Skeletal muscle cell (primary cell): ENCODE measurements at regions not wholly inside any gene's neighbourhood (a gene's known extent, or its start where the extent isn't known, plus 50 kb on each side); places are given as distances from the start of the nearest gene placed in this dataset.

Source experiments
- DNase-seq: peaks from one replicate; pipeline ENCODE4 v3.0.0-alpha.2; 2010; ENCODE audit warnings: low read depth
- H3K4me3 ChIP-seq: 2 replicates; pipeline ENCODE4 v1.5.1; 2011; ENCODE audit warnings: low read depth, mild to moderate bottlenecking, control low read depth, low read length, moderate library complexity

DNA sequence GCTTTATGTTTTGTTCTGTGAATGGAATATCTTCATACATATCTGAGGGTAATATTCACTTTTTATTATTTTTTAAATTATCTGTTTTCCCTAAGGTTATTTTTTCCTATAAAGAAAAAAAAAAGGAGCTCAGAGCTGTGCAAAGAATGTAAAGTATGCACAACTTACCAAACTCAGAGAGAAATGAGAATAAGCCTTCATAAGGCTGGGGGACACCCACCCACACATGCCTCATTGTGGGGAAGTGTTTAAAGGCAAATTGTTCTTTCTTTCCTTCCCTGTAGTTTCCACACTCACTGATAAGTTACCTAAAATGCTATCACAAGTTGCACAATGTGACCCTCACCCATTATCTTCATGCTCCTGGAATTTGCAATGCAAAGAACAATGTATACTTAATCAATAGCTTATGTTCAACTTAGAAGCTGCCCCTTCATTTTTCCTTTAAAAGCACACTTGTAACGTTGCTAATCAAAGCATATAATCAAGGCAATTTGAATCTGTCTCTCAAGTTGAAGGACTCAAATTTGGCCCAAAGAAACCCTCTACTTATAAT is 108.1 kb downstream of the GNAT3 start:
- H3K4me3 ChIP-seq, result no peak overlapping the region
- peak; percentile 7 for DNase-seq

DNA sequence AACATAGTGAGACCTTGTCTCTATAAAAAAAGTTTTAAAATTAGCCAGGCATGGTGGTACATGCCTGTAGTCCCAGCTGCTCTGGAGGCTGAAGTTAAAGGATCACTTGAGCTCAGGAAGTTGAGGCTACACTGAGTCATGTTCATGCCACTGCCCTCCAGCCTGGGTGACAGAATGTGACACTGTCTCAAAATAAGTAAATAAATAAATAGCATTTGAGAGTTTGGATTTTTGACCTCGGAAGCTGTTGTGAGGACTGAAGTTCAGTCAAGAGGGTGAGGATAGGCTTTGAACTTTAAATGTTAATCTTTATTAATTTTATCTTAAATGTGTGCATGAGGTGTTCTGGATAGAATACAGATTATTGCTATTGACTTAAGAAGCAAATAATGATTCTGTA is 110.2 kb downstream of the GNAT3 start:
- H3K4me3 ChIP-seq, result no peak overlapping the region
- DNase-seq, result no peak

DNA sequence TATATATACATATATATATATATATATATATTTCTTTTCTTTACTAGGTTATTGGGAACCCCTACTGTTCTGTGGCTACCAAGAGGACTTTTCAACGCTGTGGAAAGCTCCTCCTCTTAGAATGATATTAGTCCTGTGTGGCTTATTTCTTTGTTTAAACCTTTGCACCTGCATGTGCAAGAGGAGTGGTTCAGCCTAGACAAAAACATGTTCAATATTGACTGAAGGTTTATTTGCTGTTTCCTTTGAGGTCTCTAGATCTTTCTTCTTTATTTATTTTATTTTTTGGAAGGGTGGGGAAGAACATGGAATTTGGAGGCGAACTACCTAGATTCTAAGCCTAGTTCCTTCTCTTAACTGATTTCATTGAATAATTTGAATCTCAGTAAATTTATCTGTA is 118.1 kb downstream of the GNAT3 start:
- DNase-seq, result no peak
- H3K4me3 ChIP-seq, result no peak overlapping the region

DNA sequence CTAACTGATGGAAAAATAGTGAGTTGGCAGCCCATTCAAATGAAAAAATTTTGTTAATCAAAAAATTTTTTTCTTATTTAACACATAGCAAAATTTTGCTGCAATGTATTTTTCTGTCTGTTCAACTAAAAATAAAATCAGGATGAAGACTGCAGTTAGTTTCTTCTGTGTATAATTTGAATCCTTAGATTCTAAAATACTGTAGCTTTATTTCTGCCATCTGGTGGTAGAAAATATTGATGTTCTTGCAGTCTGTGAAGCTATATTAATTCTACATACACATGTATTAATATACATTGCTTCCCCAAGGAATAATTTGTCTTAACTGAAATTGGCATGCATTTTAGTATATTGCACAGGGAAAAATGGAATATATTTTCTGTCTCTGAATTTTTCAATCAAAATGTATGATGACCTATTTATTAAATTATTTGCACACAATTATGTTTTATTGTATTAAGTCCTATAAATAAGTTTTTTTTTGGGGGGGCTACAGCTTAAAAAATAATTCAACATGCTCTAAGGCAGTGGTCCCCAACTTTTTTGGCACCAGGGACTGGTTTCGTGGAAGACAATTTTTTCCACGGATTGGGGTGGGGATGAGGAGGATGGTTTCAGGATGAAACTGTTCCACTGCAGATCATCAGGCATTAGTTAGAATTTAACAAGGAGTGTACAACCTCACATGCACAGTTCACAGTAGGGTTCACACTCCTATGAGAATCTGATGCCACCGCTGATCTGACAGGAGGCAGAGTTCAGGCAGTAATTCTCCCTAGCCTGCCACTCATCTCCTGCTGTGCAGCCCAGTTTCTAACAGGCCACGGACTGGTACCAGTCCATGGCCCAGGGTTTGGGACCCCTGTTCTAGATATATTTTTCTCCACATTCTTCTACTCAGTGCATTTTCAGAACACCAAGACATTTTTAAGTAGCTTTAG is 119.4 kb downstream of the GNAT3 start:
- DNase-seq, result no peak

DNA sequence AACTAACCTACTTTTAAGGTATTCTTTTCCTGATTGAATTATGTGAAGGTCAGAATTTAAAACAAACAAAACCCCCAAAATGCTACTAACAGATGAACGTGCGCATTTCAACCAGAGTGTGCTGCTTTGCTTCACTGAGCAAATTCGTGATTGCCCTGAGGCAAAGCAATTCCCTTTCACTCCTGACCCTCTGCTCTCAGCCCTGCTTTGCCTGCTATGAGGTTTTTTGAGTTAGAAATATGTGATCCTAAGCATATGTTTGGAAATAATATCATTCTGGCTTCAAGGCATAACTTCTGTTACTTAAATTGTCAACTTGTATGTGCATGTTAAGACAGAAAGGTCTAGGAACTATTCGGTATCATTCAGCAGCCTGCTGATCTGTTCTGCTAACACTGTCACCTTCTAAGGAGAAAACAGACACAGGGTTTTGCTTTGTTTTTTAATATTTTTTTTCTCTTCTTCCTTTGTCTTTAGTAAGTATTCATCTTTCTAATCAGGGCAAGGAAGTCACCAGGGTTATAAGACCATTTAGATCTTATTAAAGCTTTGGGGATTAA is 124.2 kb downstream of the GNAT3 start:
- no peak for DNase-seq
- no peak overlapping the region for H3K4me3 ChIP-seq

More for the DNA sequence above, 119.4 kb downstream of the GNAT3 start:
- no peak overlapping the region for H3K4me3 ChIP-seq

DNA sequence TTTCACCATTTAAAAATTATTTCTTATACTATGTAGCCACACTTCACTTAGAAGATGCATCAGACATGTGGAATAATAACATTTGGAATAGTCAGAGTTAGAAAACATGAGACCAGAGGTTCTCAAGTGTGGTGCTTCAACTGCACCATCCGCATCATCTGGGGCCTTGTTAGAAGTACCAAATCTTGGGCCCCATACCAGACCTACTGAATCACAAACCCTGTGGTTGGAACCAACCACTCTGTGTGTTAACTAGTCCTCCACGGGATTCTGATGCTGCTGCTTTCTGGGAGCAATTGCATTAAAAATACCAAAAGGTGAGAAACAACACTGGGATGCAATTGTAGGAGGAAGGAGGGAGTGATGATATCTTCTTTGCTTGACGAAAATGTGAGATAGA is 125.2 kb downstream of the GNAT3 start:
- no peak overlapping the region for H3K4me3 ChIP-seq
- peak; percentile 45 for DNase-seq

DNA sequence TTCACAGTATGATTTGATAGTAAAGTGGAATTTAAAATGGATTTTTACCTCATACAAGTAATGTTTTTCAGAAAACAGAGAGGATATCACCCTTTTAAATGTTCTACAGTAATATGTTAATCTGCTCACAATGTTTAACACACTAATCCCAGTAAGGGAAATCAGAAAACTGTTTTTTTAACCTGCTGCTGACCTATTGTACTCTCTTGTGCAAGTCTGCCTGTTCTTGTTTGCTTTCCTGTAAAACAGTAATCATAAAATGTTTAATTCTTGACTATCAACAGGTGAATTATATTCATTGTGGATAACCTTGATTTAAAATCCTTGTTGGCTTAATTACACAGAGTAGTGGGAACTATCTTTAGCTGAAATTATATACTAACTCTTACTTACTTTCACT is 126.4 kb downstream of the GNAT3 start:
- no peak overlapping the region for H3K4me3 ChIP-seq
- DNase-seq, result peak; percentile 43

DNA sequence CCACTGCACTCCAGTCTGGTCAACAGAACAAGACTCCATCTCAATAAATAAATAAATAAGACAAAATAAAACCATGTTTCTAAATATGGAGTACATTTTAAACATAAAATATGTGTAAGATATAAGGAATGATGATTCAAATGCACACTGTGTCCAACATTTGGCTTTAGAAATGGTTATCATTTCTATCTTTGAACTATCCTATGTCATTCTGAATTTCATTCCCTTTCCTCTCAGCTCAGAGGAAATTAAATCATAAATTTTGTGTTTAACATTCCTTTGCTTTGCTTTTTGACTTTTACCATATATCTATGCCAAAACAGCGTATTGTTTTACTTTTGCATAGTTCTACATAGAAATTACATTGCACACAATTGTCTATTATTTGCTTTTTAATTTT is 130.9 kb downstream of the GNAT3 start:
- no peak for DNase-seq
- no peak overlapping the region for H3K4me3 ChIP-seq

DNA sequence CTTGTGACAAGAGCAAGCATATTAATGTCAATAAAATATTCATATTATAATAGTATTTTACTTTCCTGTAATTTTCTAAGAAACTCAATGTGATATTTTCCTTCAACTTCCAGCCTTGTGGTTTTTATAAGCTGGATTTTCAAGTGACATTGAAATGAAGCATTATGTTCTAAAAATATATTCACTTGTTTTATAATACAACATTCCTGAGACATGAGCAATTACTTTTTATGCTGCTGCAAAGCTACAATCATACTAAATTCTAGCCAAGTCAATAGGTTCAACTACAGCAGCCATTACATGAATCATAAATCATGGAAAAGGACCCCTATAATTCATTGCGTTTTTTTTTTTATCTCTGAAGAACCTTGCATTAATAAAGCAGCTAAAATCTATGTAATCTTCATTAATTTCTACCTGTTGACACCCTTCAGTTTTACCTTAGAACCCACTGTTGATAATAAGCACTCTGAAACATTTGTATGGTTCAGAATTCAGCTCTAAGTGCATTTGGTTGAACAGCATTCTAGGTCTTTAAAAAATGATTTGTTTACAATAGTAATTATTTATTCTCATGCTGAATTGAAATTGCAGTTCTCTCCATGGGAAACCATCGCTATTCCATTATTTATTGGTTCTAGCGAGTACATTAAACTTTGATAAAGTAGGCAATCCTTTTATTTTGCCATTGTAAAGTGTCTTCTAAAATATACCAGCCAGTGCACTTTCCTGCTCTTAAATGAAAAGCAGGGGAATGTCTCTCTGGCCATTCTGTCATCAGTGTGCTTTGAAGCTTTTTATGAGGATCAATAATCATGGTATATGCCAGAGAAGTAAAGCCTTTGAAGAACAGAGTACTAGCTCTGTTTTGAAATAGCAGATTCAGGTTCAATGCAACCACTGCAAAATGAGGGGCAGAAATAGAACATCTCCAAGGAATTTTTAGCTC is 132.6 kb downstream of the GNAT3 start:
- H3K4me3 ChIP-seq, result no peak overlapping the region
- DNase-seq, result peak; percentile 33

DNA sequence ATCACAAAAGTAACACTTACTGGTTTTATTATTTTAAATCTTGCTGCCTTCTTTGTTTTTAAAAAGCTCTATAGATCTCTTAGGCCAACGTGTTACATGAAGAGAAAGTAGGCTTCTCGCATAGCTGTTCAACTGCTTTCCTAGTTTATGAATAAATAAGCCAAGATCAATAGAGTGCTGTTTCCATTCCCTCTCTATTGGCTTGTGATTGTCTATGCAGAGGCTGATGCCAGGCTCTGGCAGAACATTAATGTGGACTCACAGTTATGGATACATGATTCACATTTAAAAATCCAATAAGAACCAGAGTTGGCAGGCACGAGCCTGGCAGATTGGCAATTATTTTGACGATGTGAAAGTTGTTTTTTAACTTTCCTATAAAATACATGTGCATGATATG is 137.5 kb downstream of the GNAT3 start:
- H3K4me3 ChIP-seq, result no peak overlapping the region
- no peak for DNase-seq

DNA sequence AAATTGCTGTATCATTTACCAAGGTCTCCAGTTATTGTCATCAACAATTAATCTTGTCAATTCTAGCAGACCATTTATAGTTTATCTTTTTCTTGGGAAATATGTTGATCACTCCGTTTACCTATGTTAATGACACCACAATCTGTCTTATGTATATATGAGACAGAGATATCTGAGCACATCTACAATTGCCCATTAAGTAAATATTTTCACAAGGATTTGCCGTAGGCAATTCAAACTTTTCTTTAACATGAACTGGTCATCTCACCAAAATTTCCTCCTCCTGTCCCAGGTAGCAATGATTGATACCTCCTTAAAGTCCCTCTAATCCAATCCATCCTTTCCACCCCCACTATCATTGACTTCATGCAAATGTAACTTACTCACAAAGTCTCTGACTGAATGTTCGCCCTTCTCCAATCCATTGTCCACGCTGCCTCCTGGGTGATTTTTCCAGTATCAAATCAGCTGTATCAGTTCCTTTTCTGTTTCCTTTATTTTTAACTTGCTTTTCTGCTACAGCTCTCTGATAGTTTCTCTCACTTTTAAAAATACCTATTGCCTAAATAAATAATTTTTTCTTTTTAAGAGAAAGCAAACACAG is 138.3 kb downstream of the GNAT3 start:
- no peak overlapping the region for H3K4me3 ChIP-seq
- DNase-seq, result no peak

DNA sequence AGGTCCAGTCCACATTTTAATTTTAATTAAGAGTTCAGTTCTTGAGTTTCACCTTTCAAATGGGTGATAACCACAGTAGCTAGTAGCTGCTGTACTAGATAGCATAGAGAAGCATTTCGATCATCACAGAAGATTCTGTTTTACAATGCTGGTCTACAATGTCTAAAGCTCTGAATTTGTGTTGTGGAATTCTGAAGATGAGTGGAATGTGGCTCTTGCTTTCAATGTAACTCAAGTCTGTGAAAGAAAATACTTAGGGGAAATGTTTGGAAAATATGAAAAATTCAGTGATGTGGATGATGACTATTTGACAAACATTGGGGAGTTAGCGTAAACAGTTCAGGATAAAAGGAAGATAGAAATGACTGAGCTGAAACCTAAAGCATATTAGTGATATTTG is 139.4 kb downstream of the GNAT3 start:
- no peak overlapping the region for H3K4me3 ChIP-seq
- DNase-seq, result no peak

DNA sequence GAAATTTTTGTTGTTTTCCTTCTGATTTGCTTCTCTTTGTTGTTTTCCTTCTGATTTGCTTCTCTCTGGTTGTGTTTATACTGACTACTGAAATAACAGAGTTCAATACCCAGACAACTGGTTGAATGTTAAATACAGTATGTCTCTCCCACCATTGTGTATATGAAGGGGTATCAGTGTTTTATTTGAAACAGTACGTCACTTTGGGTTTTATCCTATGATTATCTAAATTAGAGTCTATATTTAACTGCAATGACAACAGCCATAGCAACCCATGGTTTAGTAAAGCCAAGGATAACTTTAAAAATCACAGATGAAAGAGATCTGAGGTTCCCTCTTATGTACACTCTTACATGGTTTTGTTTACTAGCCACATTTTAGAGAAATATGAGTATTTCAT is 141.3 kb downstream of the GNAT3 start:
- H3K4me3 ChIP-seq, result no peak overlapping the region
- no peak for DNase-seq

DNA sequence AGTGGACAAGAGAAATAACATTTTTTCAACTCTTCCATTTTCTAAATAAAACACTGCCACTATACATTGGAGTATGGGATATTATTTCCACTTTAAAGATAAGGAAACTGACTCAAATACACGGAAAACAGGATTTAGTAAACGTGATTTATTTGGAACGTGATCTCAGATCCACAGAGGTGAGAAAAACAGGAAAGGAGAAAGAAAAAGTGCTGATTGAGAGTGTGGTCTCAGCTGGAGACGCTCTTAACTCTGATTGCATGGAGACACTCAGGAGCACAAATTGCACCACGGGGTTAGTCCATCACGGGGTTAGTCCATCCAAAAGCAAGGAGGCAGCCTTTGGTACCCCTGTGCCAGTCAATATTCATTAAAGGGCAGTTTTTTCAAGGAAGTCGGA is 142.5 kb downstream of the GNAT3 start:
- DNase-seq, result no peak
- no peak overlapping the region for H3K4me3 ChIP-seq

DNA sequence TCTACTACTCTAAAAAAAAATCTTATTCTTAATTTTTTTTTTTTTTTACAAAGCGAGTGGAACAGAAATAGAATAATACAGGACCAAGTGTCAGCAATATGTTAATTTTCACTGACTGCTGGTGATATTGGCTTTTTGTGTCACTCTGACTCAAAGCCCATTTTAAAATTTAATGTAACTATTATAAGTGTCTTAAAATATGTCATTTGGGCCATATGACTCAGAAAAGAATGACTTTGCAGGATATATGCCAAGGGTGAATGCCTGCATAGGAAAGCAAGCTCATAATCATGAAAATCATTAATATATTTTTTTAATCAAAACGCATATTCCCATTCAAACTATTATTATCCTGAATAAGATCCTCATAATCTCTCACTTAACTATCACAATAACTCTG is 149.2 kb downstream of the GNAT3 start:
- H3K4me3 ChIP-seq, result no peak overlapping the region
- no peak for DNase-seq

DNA sequence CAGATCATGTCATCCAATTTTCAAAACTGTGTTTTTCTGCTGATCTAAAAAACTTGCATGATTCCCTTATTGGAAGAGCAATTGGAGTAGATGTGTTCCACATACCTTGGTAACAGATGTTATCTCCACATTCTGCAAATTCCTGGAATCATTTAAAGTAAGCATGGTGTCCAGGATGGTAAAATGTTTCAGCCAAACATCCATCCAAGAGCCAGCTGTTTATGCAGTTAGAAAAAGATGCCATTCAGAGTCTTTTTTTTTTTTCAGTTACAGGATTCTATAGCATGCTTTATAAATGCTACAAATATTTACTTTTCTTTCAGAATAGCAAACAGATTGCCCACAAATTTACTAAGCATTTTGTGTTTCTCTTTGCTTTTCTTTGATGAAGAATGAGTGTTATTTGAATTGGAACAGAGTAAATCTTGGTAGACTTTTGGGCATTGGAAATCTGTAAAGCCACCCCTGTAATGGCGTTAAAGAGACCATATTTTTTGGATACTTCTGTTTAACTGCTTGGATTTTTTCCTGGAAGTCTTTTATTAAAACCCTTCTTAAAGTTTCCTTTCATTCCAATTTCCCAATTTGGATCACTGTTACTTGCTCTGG is 149.8 kb downstream of the GNAT3 start:
- DNase-seq, result no peak
- no peak overlapping the region for H3K4me3 ChIP-seq

DNA sequence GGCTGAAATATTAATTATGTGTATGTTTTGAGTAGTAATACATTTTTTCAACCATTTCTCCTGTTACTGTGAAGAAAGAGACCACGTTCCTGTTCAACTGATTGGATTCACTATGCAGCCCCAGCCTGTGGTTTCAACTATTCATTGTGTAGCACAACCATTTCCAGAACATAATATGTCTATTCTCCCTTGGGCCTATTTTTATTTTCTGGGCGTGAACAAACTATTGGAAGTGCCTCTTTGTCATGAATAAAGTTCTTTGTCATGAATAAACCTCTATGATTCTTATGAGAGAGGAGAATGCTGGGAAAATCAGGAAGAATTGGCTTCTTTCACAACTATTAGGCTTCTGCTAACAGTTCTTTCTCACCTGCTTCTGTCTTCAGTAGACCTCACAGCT is 152.4 kb downstream of the GNAT3 start:
- DNase-seq, result no peak
- H3K4me3 ChIP-seq, result no peak overlapping the region

DNA sequence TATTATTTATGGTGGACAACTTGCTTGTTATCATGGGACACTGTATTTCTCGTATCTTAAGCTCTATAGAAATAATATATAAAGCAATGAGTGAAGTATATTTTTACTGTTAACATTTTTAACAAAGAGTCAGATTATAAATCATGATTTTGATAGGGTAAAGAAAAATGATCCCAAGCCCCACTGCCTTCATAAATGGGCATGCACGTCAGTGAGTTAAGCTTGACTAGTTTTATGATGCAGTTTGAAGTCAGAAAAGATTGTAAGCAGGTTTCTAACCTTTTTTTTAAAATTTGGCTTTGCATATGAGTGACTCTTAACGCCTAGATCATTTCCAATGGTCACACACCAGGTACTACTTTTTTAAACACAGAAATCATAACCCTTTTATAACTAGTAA is 152.8 kb downstream of the GNAT3 start:
- DNase-seq, result no peak
- no peak overlapping the region for H3K4me3 ChIP-seq

DNA sequence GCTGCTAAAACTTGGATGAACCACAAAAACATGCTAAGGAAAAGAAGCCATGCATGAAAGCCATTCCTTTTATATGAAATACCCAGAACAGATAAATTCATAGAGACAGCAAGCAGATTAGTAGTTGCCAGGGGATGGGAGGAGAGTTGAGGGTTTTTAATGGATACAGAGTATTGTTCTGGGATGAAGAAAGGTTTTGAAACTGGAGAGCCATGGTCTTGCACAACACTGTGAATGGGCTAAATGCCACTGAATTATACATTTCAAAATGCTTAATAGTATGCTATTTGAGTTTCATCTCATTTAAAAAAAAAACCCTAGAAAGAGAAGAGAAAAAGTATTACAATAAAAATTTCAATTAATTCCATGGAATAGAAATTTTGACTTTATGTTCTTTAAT is 154.3 kb downstream of the GNAT3 start:
- no peak overlapping the region for H3K4me3 ChIP-seq
- DNase-seq, result no peak
